ENCODE measurements at regions not wholly inside any gene's neighbourhood (a gene's known extent, or its start where the extent isn't known, plus 50 kb on each side); places are given as distances from the start of the nearest gene placed in this dataset.

DNA sequence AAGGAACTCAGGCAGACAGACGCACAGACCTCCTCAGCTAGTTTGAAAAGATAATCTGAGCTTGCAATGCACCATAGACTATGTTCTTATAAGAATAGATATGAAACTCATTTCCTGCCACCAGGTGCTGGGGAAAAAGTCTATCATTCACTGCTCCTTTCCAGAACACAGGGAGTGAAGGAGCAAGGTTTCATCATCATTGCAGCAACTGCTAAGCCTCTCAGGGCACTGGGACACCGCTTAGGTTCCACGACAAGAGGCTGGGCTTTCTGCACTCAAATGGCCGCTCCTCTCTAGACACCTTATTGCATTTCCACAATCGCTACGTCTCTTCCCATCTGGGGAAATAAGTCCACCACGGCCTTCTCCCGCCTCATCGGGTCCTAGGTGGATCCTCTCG lies 418.5 kb upstream of the JARID2 start:
- Histone ChIP-seq H3K4me3 (ENCODE audit: insufficient read depth, low read length) (no peak overlapping the region), H3K4me2 (ENCODE audit: insufficient read depth, low read length) (no peak overlapping the region), H3K9me3 (ENCODE audit: low read depth, low read length) (no peaks in the 10 kb centered on the region), H2AFZ (ENCODE audit: low read length) (no peak overlapping the region), H4K20me1 (ENCODE audit: insufficient read depth, low read length) (no peaks in the 10 kb centered on the region), H3K27me3 (ENCODE audit: insufficient read depth, low read length) (no peaks in the 10 kb centered on the region), H3K27ac (ENCODE audit: low read depth, low read length) (no peak overlapping the region), H3K4me1 (ENCODE audit: insufficient read depth, low read length) (no peaks in the 10 kb centered on the region), H3K36me3 (ENCODE audit: insufficient read depth, low read length) (no peaks in the 10 kb centered on the region), H3K79me2 (ENCODE audit: insufficient read depth, low read length) (no peaks in the 10 kb centered on the region)
- TF ChIP-seq, protein P1, sequence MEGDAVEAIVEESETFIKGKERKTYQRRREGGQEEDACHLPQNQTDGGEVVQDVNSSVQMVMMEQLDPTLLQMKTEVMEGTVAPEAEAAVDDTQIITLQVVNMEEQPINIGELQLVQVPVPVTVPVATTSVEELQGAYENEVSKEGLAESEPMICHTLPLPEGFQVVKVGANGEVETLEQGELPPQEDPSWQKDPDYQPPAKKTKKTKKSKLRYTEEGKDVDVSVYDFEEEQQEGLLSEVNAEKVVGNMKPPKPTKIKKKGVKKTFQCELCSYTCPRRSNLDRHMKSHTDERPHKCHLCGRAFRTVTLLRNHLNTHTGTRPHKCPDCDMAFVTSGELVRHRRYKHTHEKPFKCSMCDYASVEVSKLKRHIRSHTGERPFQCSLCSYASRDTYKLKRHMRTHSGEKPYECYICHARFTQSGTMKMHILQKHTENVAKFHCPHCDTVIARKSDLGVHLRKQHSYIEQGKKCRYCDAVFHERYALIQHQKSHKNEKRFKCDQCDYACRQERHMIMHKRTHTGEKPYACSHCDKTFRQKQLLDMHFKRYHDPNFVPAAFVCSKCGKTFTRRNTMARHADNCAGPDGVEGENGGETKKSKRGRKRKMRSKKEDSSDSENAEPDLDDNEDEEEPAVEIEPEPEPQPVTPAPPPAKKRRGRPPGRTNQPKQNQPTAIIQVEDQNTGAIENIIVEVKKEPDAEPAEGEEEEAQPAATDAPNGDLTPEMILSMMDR (IDR thresholded peaks at IDR 0.05; ENCODE audit: extremely low read depth, low read depth, low read length): no peak
- DNase-seq (ENCODE audit: insufficient read length, low spot score, missing footprints): no peak

DNA sequence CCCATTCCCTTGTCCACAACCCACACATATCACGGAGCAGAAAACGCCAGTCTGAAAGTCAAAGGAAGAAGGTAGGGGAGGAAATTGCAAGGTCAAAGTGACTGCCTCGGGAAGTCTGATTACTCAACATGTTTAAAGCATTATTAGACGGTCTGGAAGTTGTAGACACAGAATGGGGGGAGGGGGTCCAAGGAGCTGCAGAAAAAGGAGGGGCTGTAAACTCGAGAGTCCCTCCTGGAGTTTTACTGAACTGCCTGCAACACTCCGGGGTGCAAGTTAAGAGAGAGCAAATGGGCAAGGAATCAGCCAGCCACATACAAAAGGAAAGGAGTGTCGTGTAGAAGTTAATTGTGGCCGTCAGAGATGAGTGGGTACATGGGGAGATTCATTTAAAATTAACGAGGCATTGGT lies 417.7 kb upstream of the JARID2 start:
- Histone ChIP-seq H3K36me3 (ENCODE audit: insufficient read depth, low read length) (no peaks in the 10 kb centered on the region), H3K9me3 (ENCODE audit: low read depth, low read length) (no peaks in the 10 kb centered on the region), H3K4me2 (ENCODE audit: insufficient read depth, low read length) (no peak overlapping the region), H3K4me3 (ENCODE audit: insufficient read depth, low read length) (no peak overlapping the region), H3K4me1 (ENCODE audit: insufficient read depth, low read length) (no peaks in the 10 kb centered on the region), H4K20me1 (ENCODE audit: insufficient read depth, low read length) (no peaks in the 10 kb centered on the region), H3K27ac (ENCODE audit: low read depth, low read length) (no peak overlapping the region), H2AFZ (ENCODE audit: low read length) (no peak overlapping the region), H3K27me3 (ENCODE audit: insufficient read depth, low read length) (no peaks in the 10 kb centered on the region), H3K79me2 (ENCODE audit: insufficient read depth, low read length) (no peaks in the 10 kb centered on the region)
- DNase-seq (ENCODE audit: insufficient read length, low spot score, missing footprints): no peak
- TF ChIP-seq, protein P1 (IDR thresholded peaks at IDR 0.05; ENCODE audit: extremely low read depth, low read depth, low read length): no peak

DNA sequence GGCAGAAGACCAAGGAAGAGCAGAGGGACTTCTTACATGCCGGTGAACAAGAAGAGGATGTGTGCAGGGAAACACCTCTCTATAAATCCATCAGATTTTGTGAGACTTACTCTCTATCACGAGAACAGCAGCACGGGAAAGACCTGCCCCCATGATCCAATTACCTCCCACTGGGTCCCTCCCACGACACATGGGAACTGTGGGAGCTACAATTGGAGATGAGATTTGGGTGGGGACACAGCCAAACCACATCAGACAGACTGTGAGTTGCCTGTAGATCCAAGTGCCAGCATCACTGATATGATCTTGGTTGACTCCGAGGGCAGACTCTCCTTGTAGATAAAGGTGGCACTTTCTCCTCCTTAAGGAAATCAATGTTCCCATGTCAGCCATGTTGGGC lies 414.8 kb upstream of the JARID2 start:
- Histone ChIP-seq H3K79me2 (ENCODE audit: insufficient read depth, low read length) (no peaks in the 10 kb centered on the region), H2AFZ (ENCODE audit: low read length) (no peak overlapping the region), H3K9me3 (ENCODE audit: low read depth, low read length) (no peaks in the 10 kb centered on the region), H3K4me2 (ENCODE audit: insufficient read depth, low read length) (no peak overlapping the region), H3K27me3 (ENCODE audit: insufficient read depth, low read length) (no peaks in the 10 kb centered on the region), H3K27ac (ENCODE audit: low read depth, low read length) (no peak overlapping the region), H3K4me1 (ENCODE audit: insufficient read depth, low read length) (no peaks in the 10 kb centered on the region), H3K4me3 (ENCODE audit: insufficient read depth, low read length) (no peak overlapping the region), H4K20me1 (ENCODE audit: insufficient read depth, low read length) (no peaks in the 10 kb centered on the region), H3K36me3 (ENCODE audit: insufficient read depth, low read length) (no peaks in the 10 kb centered on the region)
- TF ChIP-seq, protein P1 (IDR thresholded peaks at IDR 0.05; ENCODE audit: extremely low read depth, low read depth, low read length): no peak
- no peak for DNase-seq (ENCODE audit: insufficient read length, low spot score, missing footprints)

DNA sequence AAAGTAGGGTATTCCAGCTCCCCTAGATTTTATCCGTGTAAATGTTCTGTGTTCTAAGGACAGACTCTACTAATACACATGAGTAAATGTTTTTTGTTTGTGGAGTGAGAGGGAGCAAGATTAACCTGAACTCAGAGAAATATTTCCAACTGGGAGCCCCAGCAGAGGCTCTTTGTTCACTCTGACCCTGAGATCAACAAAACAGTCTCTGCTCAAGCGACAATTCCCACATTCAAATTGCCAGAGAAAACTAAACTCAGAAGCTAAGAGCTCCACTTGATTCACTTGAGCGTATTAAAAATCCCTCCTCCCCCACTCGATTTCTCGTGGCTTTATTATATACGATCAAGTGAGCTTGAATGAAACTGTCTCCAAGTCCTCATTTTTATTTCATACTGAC lies 413.9 kb upstream of the JARID2 start:
- H3K36me3 ChIP-seq (ENCODE audit: insufficient read depth, low read length): no peaks in the 10 kb centered on the region
- DNase-seq (ENCODE audit: insufficient read length, low spot score, missing footprints): no peak
- H3K79me2 ChIP-seq (ENCODE audit: insufficient read depth, low read length): no peaks in the 10 kb centered on the region
- H3K4me3 ChIP-seq (ENCODE audit: insufficient read depth, low read length): no peak overlapping the region
- H3K4me1 ChIP-seq (ENCODE audit: insufficient read depth, low read length): no peaks in the 10 kb centered on the region
- TF ChIP-seq, protein P1 (IDR thresholded peaks at IDR 0.05; ENCODE audit: extremely low read depth, low read depth, low read length): no peak
- no peak overlapping the region for H2AFZ ChIP-seq (ENCODE audit: low read length)
- no peaks in the 10 kb centered on the region for H4K20me1 ChIP-seq (ENCODE audit: insufficient read depth, low read length)
- no peak overlapping the region for H3K27ac ChIP-seq (ENCODE audit: low read depth, low read length)
- H3K27me3 ChIP-seq (ENCODE audit: insufficient read depth, low read length): no peaks in the 10 kb centered on the region
- H3K4me2 ChIP-seq (ENCODE audit: insufficient read depth, low read length): no peak overlapping the region
- H3K9me3 ChIP-seq (ENCODE audit: low read depth, low read length): no peaks in the 10 kb centered on the region
